Panc1 (cell line): ENCODE measurements at regions not wholly inside any gene's neighbourhood (a gene's known extent, or its start where the extent isn't known, plus 50 kb on each side); places are given as distances from the start of the nearest gene placed in this dataset.

Experiments used
- CTCF ChIP-seq: fragments of 450-650 bp; IDR thresholded peaks from 2 replicates; pipeline ENCODE4 v1.5.1; 2017; ENCODE audit warnings: mild to moderate bottlenecking
- POLR2AphosphoS5 ChIP-seq: IDR thresholded peaks from 2 replicates; pipeline ENCODE4 v1.6.1; 2012; ENCODE audit warnings: mild to moderate bottlenecking, low read depth, low read length, moderate library complexity

GRCh38 chr3:158961911-158962310, 160.1 kb downstream of the MFSD1 start:
- no peak for TF ChIP-seq POLR2AphosphoS5
- TF ChIP-seq CTCF, result no peak
